ENCODE measurements at regions not wholly inside any gene's neighbourhood (a gene's known extent, or its start where the extent isn't known, plus 50 kb on each side); places are given as distances from the start of the nearest gene placed in this dataset.

DNA sequence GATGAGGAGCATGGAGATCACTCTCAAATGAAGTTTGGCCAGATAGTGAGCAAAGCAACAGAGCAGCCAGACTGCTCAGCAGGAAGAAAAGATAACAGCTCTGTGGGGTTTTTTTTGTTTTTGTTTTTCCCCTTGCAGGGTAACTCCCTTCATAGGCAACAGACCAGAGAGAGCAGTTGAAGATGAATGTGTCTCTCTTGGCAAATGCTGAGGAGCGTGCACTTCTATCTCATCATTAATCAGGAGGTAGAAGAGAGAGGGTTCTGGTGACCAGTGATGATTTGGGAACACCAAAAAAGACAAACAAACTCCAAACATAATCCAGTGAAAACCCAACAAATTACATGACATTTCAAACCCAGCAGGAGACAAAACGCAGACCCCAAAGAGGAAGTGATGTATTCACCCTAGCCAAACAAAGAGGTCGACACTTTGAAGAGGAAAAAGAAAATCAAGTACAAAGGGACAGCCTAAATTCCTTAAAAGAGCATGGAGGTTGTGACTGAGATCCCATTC, 66.2 kb upstream of the RREB1 start:
- H3K4me3 ChIP-seq (ENCODE audit: low read depth, low read length, poor library complexity, severe bottlenecking), result no peak overlapping the region
- ChIA-PET CTCF (no interaction called here), POLR2A (ENCODE audit: low non-redundant PET) (no interaction called here)
- BruUV-seq (replicated peaks), result no TSS peak
- H3K9me3 ChIP-seq (ENCODE audit: low read depth, low read length, poor library complexity, severe bottlenecking), result no peaks in the 10 kb centered on the region
- H3K36me3 ChIP-seq (ENCODE audit: insufficient read depth, low read length, poor library complexity, severe bottlenecking), result no peaks in the 10 kb centered on the region
- TF ChIP-seq, protein P1, sequence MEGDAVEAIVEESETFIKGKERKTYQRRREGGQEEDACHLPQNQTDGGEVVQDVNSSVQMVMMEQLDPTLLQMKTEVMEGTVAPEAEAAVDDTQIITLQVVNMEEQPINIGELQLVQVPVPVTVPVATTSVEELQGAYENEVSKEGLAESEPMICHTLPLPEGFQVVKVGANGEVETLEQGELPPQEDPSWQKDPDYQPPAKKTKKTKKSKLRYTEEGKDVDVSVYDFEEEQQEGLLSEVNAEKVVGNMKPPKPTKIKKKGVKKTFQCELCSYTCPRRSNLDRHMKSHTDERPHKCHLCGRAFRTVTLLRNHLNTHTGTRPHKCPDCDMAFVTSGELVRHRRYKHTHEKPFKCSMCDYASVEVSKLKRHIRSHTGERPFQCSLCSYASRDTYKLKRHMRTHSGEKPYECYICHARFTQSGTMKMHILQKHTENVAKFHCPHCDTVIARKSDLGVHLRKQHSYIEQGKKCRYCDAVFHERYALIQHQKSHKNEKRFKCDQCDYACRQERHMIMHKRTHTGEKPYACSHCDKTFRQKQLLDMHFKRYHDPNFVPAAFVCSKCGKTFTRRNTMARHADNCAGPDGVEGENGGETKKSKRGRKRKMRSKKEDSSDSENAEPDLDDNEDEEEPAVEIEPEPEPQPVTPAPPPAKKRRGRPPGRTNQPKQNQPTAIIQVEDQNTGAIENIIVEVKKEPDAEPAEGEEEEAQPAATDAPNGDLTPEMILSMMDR (conservative IDR thresholded peaks at IDR 0.05; ENCODE audit: low read depth, low read length), result no peak
- TF ChIP-seq EZH2 (IDR thresholded peaks at IDR 0.05; ENCODE audit: borderline replicate concordance, low read depth, low read length, poor library complexity, severe bottlenecking), result no peak
- H3K27ac ChIP-seq (ENCODE audit: low read depth, low read length, poor library complexity, severe bottlenecking), result peak overlapping the region; percentile 26
- intact Hi-C loops (cut with micrococcal nuclease; ENCODE audit: unreplicated experiment), result no loop called here
- no peaks in the 10 kb centered on the region for H3K27me3 ChIP-seq (replicated peaks; ENCODE audit: insufficient read depth, low read depth, low read length, poor library complexity)
- H3K4me1 ChIP-seq (ENCODE audit: insufficient read depth, low read length, poor library complexity, severe bottlenecking), result peaks cover 16% of the 10 kb centered on the region
- DNase-seq (ENCODE audit: low spot score), result no peak

DNA sequence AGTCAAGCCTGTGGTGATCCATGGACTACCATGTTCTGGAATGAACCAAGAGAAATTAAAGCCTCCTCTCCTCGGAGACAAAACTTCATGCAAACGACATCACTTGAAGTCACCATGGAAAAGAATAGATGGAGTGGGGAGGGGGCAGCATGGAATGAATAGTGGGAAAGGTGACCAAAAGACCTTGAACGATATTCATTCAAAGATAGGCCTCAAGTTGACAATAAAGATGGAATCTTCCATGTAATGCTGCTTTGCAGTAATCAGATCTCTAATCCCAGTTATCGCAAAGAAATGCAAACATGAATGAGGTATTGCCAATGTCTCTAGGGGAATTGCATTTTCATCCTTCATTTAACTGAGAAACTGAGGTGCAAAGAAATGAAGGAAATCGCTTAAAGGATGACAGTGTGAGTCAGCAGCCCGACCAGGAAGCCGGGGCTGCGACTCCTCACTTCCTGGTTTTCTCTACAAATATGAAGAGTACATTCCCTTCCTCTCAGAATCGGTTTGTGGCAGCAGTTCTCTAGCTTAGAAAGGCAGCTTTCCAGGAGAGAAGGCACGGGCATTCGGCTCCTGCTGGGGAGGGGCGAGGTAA, 65.6 kb upstream of the RREB1 start:
- CTCF ChIA-PET, result no interaction called here
- no peak for TF ChIP-seq EZH2 (IDR thresholded peaks at IDR 0.05; ENCODE audit: borderline replicate concordance, low read depth, low read length, poor library complexity, severe bottlenecking)
- TF ChIP-seq, protein P1 (conservative IDR thresholded peaks at IDR 0.05; ENCODE audit: low read depth, low read length), result no peak
- intact Hi-C loops (cut with micrococcal nuclease; ENCODE audit: unreplicated experiment), result no loop called here
- Histone ChIP-seq H3K4me3 (ENCODE audit: low read depth, low read length, poor library complexity, severe bottlenecking) (no peak overlapping the region), H3K27me3 (replicated peaks; ENCODE audit: insufficient read depth, low read depth, low read length, poor library complexity) (no peaks in the 10 kb centered on the region), H3K4me1 (ENCODE audit: insufficient read depth, low read length, poor library complexity, severe bottlenecking) (peaks cover 19% of the 10 kb centered on the region), H3K36me3 (ENCODE audit: insufficient read depth, low read length, poor library complexity, severe bottlenecking) (no peaks in the 10 kb centered on the region), H3K27ac (ENCODE audit: low read depth, low read length, poor library complexity, severe bottlenecking) (peak overlapping the region; percentile 26), H3K9me3 (ENCODE audit: low read depth, low read length, poor library complexity, severe bottlenecking) (no peaks in the 10 kb centered on the region)
- POLR2A ChIA-PET (ENCODE audit: low non-redundant PET), result no interaction called here
- BruUV-seq (replicated peaks), result no TSS peak
- no peak for DNase-seq (ENCODE audit: low spot score)

DNA sequence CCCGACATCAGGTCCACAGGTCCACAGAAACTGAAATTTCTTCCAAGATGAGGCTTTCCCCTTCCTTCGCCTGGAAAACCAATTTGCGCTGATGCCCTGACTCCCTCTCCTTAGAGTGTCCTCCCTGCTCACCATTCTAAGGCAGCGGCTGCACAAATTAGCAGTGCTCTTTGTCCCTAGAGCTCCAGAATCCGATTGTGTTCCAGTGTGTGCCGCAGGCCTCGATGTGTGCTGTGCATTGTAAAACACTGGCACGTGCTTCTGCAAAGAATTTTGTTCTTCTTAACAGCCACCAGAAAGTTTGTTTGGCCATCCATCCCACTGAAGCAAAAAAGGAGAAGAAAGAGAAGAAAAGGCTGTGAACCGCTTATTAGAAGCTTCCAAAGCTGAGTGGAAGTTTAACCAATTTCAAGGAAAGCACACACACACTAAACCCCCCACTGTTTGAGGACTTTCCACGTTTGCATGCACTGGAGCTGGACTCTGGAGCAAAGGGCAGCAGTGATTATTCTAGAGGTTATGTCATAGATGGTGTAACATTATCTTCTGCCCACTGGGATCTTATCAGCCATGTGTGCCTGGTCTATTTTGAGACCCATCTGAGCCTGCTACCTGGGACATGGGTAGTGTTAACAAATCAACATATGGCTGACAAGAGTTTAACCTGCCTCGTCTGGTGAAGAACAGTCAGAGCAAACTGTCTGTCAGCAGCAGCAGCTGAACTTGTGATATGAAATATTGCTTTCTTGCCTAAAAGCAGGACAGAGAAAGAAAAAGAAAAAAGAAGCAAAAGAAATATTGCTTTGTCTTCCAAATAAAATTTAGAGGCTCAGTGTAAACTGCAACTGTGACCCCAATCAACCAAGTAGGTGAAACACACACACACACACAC, 64.9 kb upstream of the RREB1 start:
- peaks cover 26% of the 10 kb centered on the region for H3K4me1 ChIP-seq (ENCODE audit: insufficient read depth, low read length, poor library complexity, severe bottlenecking)
- intact Hi-C loops (cut with micrococcal nuclease; ENCODE audit: unreplicated experiment), result no loop called here
- ChIA-PET CTCF (no interaction called here), POLR2A (ENCODE audit: low non-redundant PET) (no interaction called here)
- no peaks in the 10 kb centered on the region for H3K36me3 ChIP-seq (ENCODE audit: insufficient read depth, low read length, poor library complexity, severe bottlenecking)
- no peaks in the 10 kb centered on the region for H3K9me3 ChIP-seq (ENCODE audit: low read depth, low read length, poor library complexity, severe bottlenecking)
- H3K27ac ChIP-seq (ENCODE audit: low read depth, low read length, poor library complexity, severe bottlenecking), result peak overlapping the region; percentile 26
- DNase-seq (ENCODE audit: low spot score), result no peak
- no peaks in the 10 kb centered on the region for H3K27me3 ChIP-seq (replicated peaks; ENCODE audit: insufficient read depth, low read depth, low read length, poor library complexity)
- BruUV-seq (replicated peaks), result no TSS peak
- TF ChIP-seq, protein P1 (conservative IDR thresholded peaks at IDR 0.05; ENCODE audit: low read depth, low read length), result no peak
- TF ChIP-seq EZH2 (IDR thresholded peaks at IDR 0.05; ENCODE audit: borderline replicate concordance, low read depth, low read length, poor library complexity, severe bottlenecking), result no peak
- H3K4me3 ChIP-seq (ENCODE audit: low read depth, low read length, poor library complexity, severe bottlenecking), result no peak overlapping the region
